H9 (cell line): ENCODE measurements at regions not wholly inside any gene's neighbourhood (a gene's known extent, or its start where the extent isn't known, plus 50 kb on each side); places are given as distances from the start of the nearest gene placed in this dataset.

Experiments used
- DNase-seq: peaks from one replicate; pipeline ENCODE4 v3.0.0-alpha.2; 2017
- H2AFZ ChIP-seq: one replicate; pipeline ENCODE4 v1.6.1; 2013; ENCODE audit warnings: mild to moderate bottlenecking, low read length, control low read depth, moderate library complexity
- H2AK5ac ChIP-seq: 2 replicates; pipeline ENCODE4 v1.6.1; 2013; ENCODE audit warnings: low read length, control low read depth, mixed read lengths; ENCODE audit not compliant: insufficient read length
- H2BK120ac ChIP-seq: one replicate; pipeline ENCODE4 v1.6.1; 2013; ENCODE audit warnings: low read depth, mild to moderate bottlenecking, low read length, control low read depth, inconsistent platforms; ENCODE audit not compliant: poor library complexity, severe bottlenecking
- H2BK12ac ChIP-seq: 2 replicates; pipeline ENCODE4 v1.6.1; 2013; ENCODE audit warnings: low read length, control low read depth, mixed read lengths, low read depth; ENCODE audit not compliant: insufficient read length
- H2BK15ac ChIP-seq: 2 replicates; pipeline ENCODE4 v1.6.1; 2013; ENCODE audit warnings: low read depth, low read length, control low read depth
- H2BK20ac ChIP-seq: one replicate; pipeline ENCODE4 v1.6.1; 2013; ENCODE audit warnings: low read depth, mild to moderate bottlenecking, low read length, control low read depth, inconsistent platforms; ENCODE audit not compliant: poor library complexity, severe bottlenecking
- H2BK5ac ChIP-seq: 2 replicates; pipeline ENCODE4 v1.6.1; 2013; ENCODE audit warnings: low read length, control low read depth, mixed read lengths; ENCODE audit not compliant: insufficient read length
- H3K14ac ChIP-seq: 2 replicates; pipeline ENCODE4 v1.6.1; 2013; ENCODE audit warnings: low read length, control low read depth; ENCODE audit not compliant: insufficient read depth
- H3K18ac ChIP-seq: 2 replicates; pipeline ENCODE4 v1.6.1; 2013; ENCODE audit warnings: low read depth, mild to moderate bottlenecking, mixed read lengths, low read length, control low read depth; ENCODE audit not compliant: insufficient read length
- H3K23ac ChIP-seq: 2 replicates; pipeline ENCODE4 v1.6.1; 2013; ENCODE audit warnings: low read length, control low read depth, mixed read lengths, low read depth; ENCODE audit not compliant: insufficient read length
- H3K23me2 ChIP-seq: 2 replicates; pipeline ENCODE4 v1.6.1; 2013; ENCODE audit warnings: low read depth, mild to moderate bottlenecking, mixed read lengths, low read length, control low read depth; ENCODE audit not compliant: insufficient read length, poor library complexity, severe bottlenecking
- H3K27ac ChIP-seq: 2 replicates; pipeline ENCODE4 v1.5.1; 2013; ENCODE audit warnings: low read length, control low read depth, mixed read lengths, low read depth; ENCODE audit not compliant: insufficient read length
- H3K27me3 ChIP-seq: 2 replicates; pipeline ENCODE4 v1.6.1; 2013; ENCODE audit warnings: low read length, control low read depth, inconsistent platforms; ENCODE audit not compliant: insufficient read depth
- H3K4ac ChIP-seq: 2 replicates; pipeline ENCODE4 v1.6.1; 2013; ENCODE audit warnings: low read depth, mild to moderate bottlenecking, control low read depth, inconsistent platforms, low read length, moderate library complexity
- H3K4me1 ChIP-seq: 2 replicates; pipeline ENCODE4 v1.6.1; 2013; ENCODE audit warnings: low read length, control low read depth, inconsistent platforms; ENCODE audit not compliant: insufficient read depth
- H3K4me2 ChIP-seq: 2 replicates; pipeline ENCODE4 v1.6.1; 2013; ENCODE audit warnings: low read length, control low read depth, mixed read lengths; ENCODE audit not compliant: insufficient read length, insufficient read depth
- H3K56ac ChIP-seq: 2 replicates; pipeline ENCODE4 v1.6.1; 2013; ENCODE audit warnings: low read depth, mild to moderate bottlenecking, mixed read lengths, low read length, control low read depth; ENCODE audit not compliant: insufficient read length
- H3K79me1 ChIP-seq: 2 replicates; pipeline ENCODE4 v1.6.1; 2013; ENCODE audit warnings: low read depth, mild to moderate bottlenecking, moderate library complexity, low read length, control low read depth, inconsistent platforms; ENCODE audit not compliant: insufficient read depth, poor library complexity, severe bottlenecking
- H3K79me2 ChIP-seq: 2 replicates; pipeline ENCODE4 v1.6.1; 2013; ENCODE audit warnings: low read length, control low read depth, inconsistent platforms; ENCODE audit not compliant: insufficient read depth
- H3K9ac ChIP-seq: 2 replicates; pipeline ENCODE4 v1.6.1; 2013; ENCODE audit warnings: low read length, control low read depth, mixed read lengths; ENCODE audit not compliant: insufficient read length; ENCODE audit errors: extremely low read depth
- H3K9me3 ChIP-seq: one replicate; pipeline ENCODE4 v1.6.1; 2013; ENCODE audit warnings: low read depth, low read length, inconsistent platforms; ENCODE audit not compliant: control insufficient read depth
- H3T11ph ChIP-seq: one replicate; pipeline ENCODE4 v1.6.1; 2013; ENCODE audit warnings: mild to moderate bottlenecking, low read length, control low read depth, inconsistent platforms
- H4K20me1 ChIP-seq: one replicate; pipeline ENCODE4 v1.6.1; 2013; ENCODE audit not compliant: control insufficient read depth, insufficient read length, insufficient read depth
- H4K5ac ChIP-seq: 2 replicates; pipeline ENCODE4 v1.6.1; 2013; ENCODE audit warnings: low read depth, mild to moderate bottlenecking, mixed read lengths, low read length, control low read depth; ENCODE audit not compliant: insufficient read length
- H4K8ac ChIP-seq: replicated peaks from 2 replicates; pipeline ENCODE4 v1.6.1; 2013; ENCODE audit warnings: low read length, control low read depth, mixed read lengths, low read depth; ENCODE audit not compliant: insufficient read length
- H4K91ac ChIP-seq: 2 replicates; pipeline ENCODE4 v1.6.1; 2013; ENCODE audit warnings: low read depth, mild to moderate bottlenecking, moderate library complexity, mixed read lengths, low read length, control low read depth; ENCODE audit not compliant: insufficient read length
- H3K27ac Mint-ChIP-seq, 3 experiments: 2 replicates in 2 of 3; 3 replicates in 1 of 3; pipeline ENCODE4 v1.8.0; 2020 to 2021; ENCODE audit warnings: mixed read lengths in 3 of 3, mild to moderate bottlenecking in 1 of 3, moderate library complexity in 1 of 3
- H3K27me3 Mint-ChIP-seq: 2 replicates; pipeline ENCODE4 v1.8.0; 2021; ENCODE audit warnings: low read depth, mild to moderate bottlenecking, moderate library complexity, mixed read lengths
- H3K36me3 Mint-ChIP-seq, 3 experiments: 2 replicates in 2 of 3; 3 replicates in 1 of 3; pipeline ENCODE4 v1.8.0; 2020 to 2021; ENCODE audit warnings: low read depth in 3 of 3, mixed read lengths in 3 of 3; ENCODE audit not compliant: insufficient read depth in 1 of 3
- H3K4me1 Mint-ChIP-seq, 2 experiments: 2 replicates each; pipeline ENCODE4 v1.8.0; 2020; ENCODE audit warnings: mixed read lengths in 2 of 2
- H3K4me3 Mint-ChIP-seq, 2 experiments: 2 replicates in 1 of 2; 3 replicates in 1 of 2; pipeline ENCODE4 v1.8.0; 2020 to 2021; ENCODE audit warnings: mild to moderate bottlenecking in 2 of 2, mixed read lengths in 2 of 2, moderate library complexity in 1 of 2
- H3K9me3 Mint-ChIP-seq, 2 experiments: 2 replicates in 1 of 2; 3 replicates in 1 of 2; pipeline ENCODE4 v1.8.0; 2020; ENCODE audit warnings: mild to moderate bottlenecking in 2 of 2, mixed read lengths in 2 of 2, moderate library complexity in 1 of 2
- WGBS: extraction: QIAGEN DNeasy Blood & Tissue Kit; methylation state at CpG from one replicate; pipeline ENCODE4 v1.1.7; 2013; ENCODE audit warnings: missing lambda C conversion rate, low lambda C conversion rate, mixed read lengths; ENCODE audit not compliant: insufficient read length; ENCODE audit errors: extremely low coverage; 5-methylcytosine and 5-hydroxymethylcytosine counted together
- TF ChIP-seq, protein P1 (sequence below): fragments of 200-600 bp; sonication (generic); conservative IDR thresholded peaks from 3 replicates; pipeline ENCODE4 v1.8.0; 2021; ENCODE audit warnings: antibody characterized with exemption, mild to moderate bottlenecking

GRCh38 chr3:187594272-187594671, 75.9 kb downstream of the SST start:
- H3K4me3 Mint-ChIP-seq, result no peak overlapping the region
- Histone ChIP-seq H3K23me2 (no peaks in the 10 kb centered on the region), H3K27me3 (no peaks in the 10 kb centered on the region), H2BK20ac (no peak overlapping the region), H4K5ac (no peak overlapping the region), H3K56ac (no peak overlapping the region), H2BK5ac (no peak overlapping the region), H3T11ph (no peak overlapping the region), H2AK5ac (no peak overlapping the region), H3K79me1 (no peaks in the 10 kb centered on the region), H4K91ac (no peak overlapping the region), H3K9me3 (no peaks in the 10 kb centered on the region), H3K79me2 (no peaks in the 10 kb centered on the region), H4K8ac (no peak overlapping the region), H2BK12ac (no peak overlapping the region), H2AFZ (no peak overlapping the region), H3K9ac (no peak overlapping the region), H3K4ac (no peak overlapping the region), H3K18ac (no peak overlapping the region), H3K4me1 (peaks cover 9% of the 10 kb centered on the region; the same call in 1 of the 2 replicates), H3K14ac (no peak overlapping the region; the same call in 1 of the 2 replicates), H3K23ac (no peak overlapping the region), H3K27ac (no peak overlapping the region), H4K20me1 (no peaks in the 10 kb centered on the region), H2BK15ac (no peak overlapping the region), H3K4me2 (no peak overlapping the region), H2BK120ac (no peak overlapping the region)
- WGBS, result no CpG with 5 or more reads among the region's 2 CpGs
- DNase-seq, result peak; percentile 38
- H3K36me3 Mint-ChIP-seq, result no peaks in the 10 kb centered on the region; a peak in 1 of 7 replicates
- peak overlapping the region in 1 of 3 experiments; percentile 37; a peak in 1 of 7 replicates for H3K27ac Mint-ChIP-seq
- TF ChIP-seq, protein P1, sequence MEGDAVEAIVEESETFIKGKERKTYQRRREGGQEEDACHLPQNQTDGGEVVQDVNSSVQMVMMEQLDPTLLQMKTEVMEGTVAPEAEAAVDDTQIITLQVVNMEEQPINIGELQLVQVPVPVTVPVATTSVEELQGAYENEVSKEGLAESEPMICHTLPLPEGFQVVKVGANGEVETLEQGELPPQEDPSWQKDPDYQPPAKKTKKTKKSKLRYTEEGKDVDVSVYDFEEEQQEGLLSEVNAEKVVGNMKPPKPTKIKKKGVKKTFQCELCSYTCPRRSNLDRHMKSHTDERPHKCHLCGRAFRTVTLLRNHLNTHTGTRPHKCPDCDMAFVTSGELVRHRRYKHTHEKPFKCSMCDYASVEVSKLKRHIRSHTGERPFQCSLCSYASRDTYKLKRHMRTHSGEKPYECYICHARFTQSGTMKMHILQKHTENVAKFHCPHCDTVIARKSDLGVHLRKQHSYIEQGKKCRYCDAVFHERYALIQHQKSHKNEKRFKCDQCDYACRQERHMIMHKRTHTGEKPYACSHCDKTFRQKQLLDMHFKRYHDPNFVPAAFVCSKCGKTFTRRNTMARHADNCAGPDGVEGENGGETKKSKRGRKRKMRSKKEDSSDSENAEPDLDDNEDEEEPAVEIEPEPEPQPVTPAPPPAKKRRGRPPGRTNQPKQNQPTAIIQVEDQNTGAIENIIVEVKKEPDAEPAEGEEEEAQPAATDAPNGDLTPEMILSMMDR, result peak; percentile 47; the same call in 2 of the 3 replicates
- peaks cover 39 to 41% of the 10 kb centered on the region in 2 experiments for H3K4me1 Mint-ChIP-seq
- peaks cover 3% of the 10 kb centered on the region for H3K27me3 Mint-ChIP-seq
- H3K9me3 Mint-ChIP-seq, result no peaks in the 10 kb centered on the region; a peak in 1 of 5 replicates
